ENCODE measurements at regions not wholly inside any gene's neighbourhood (a gene's known extent, or its start where the extent isn't known, plus 50 kb on each side); places are given as distances from the start of the nearest gene placed in this dataset.

GRCh38 chr20:56861590-56861989, 232.5 kb downstream of the TFAP2C start:
- Histone ChIP-seq H3K4me2 (ENCODE audit: low read length) (no peak overlapping the region), H2BK12ac (ENCODE audit: low read length) (no peak overlapping the region)
- no CpG with 5 or more reads among the region's 6 CpGs for WGBS (ENCODE audit: extremely low coverage, insufficient coverage, insufficient read length)

DNA sequence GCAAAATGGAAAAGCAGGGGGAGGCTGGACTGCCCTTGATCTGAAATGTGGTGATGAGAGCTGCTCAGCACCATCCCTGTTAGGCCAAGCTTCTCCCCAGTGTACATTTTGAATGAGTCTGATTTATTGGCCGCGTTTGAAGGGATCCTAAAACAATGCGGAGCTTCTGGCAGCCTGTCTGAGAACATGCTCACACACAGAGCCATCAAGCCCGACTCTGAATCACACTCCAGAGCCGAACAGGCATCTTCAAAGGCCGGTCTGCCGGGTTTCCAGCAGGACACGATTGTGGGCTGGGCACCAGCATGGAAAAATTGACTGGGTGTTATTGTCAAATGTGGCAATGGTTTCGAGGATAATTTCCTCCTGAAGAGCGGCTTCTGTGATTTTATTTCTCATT, 235.9 kb downstream of the TFAP2C start:
- H2BK5ac ChIP-seq (ENCODE audit: low read depth, low read length, poor library complexity), result peak overlapping the region; percentile 4
- H3K18ac ChIP-seq (ENCODE audit: low read length), result no peak overlapping the region
- H3K9ac ChIP-seq (ENCODE audit: low read length), result no peak overlapping the region
- H4K8ac ChIP-seq (ENCODE audit: low read depth, low read length), result no peak overlapping the region
- no peak overlapping the region for H2AFZ ChIP-seq (ENCODE audit: insufficient read depth, low read length, poor library complexity)
- no peak overlapping the region for H2BK120ac ChIP-seq (ENCODE audit: insufficient read depth, low read length, poor library complexity)
- H3K4me1 ChIP-seq (ENCODE audit: control insufficient read depth in 1 of 2, insufficient read depth in 2 of 2, low read length in 2 of 2), result peaks cover 6 to 14% of the 10 kb centered on the region in 2 experiments
- no peak overlapping the region for H3K4me2 ChIP-seq (ENCODE audit: low read length)
- H3K23ac ChIP-seq (ENCODE audit: low read length), result no peak overlapping the region
- DNase-seq, result peak; percentile 35 to 82
- H4K12ac ChIP-seq (ENCODE audit: low read depth, low read length), result no peak overlapping the region
- H3K4ac ChIP-seq (ENCODE audit: low read depth, low read length), result no peak overlapping the region
- peaks cover 2% of the 10 kb centered on the region for H3K79me1 ChIP-seq (ENCODE audit: low read length)
- no peak overlapping the region for H3K4me3 ChIP-seq (ENCODE audit: low read depth, low read length)
- H2AK5ac ChIP-seq (ENCODE audit: low read length), result no peak overlapping the region
- H3K14ac ChIP-seq (ENCODE audit: low read length), result no peak overlapping the region
- no peak overlapping the region for H3K27ac ChIP-seq (ENCODE audit: low read depth, low read length)
- no peaks in the 10 kb centered on the region for H3K79me2 ChIP-seq (ENCODE audit: control insufficient read depth, insufficient read depth, low read length, poor library complexity)
- no peak overlapping the region for H2BK12ac ChIP-seq (ENCODE audit: low read length)
- no peaks in the 10 kb centered on the region for H3K36me3 ChIP-seq (ENCODE audit: control insufficient read depth in 1 of 2, insufficient read depth in 2 of 2, low read length in 2 of 2)
- H3K27me3 ChIP-seq (ENCODE audit: insufficient read depth, low read length), result no peaks in the 10 kb centered on the region
- no peak overlapping the region for H4K91ac ChIP-seq (ENCODE audit: low read depth, low read length)
- H3K9me3 ChIP-seq (ENCODE audit: insufficient read depth, low read depth, low read length), result no peaks in the 10 kb centered on the region
- no CpG with 5 or more reads among the region's 10 CpGs for WGBS (ENCODE audit: extremely low coverage, insufficient coverage, insufficient read length)

More at GRCh38 chr20:56861590-56861989, 232.5 kb downstream of the TFAP2C start:
- Histone ChIP-seq H3K36me3 (ENCODE audit: control insufficient read depth in 1 of 2, insufficient read depth in 2 of 2, low read length in 2 of 2) (no peaks in the 10 kb centered on the region), H4K8ac (ENCODE audit: low read depth, low read length) (no peak overlapping the region), H4K91ac (ENCODE audit: low read depth, low read length) (peak overlapping the region; percentile 22), H3K79me1 (ENCODE audit: low read length) (peaks cover 15% of the 10 kb centered on the region), H4K12ac (ENCODE audit: low read depth, low read length) (no peak overlapping the region), H2AK5ac (ENCODE audit: low read length) (no peak overlapping the region), H2AFZ (ENCODE audit: insufficient read depth, low read length, poor library complexity) (no peak overlapping the region), H3K23ac (ENCODE audit: low read length) (no peak overlapping the region), H2BK5ac (ENCODE audit: low read depth, low read length, poor library complexity) (no peak overlapping the region), H2BK120ac (ENCODE audit: insufficient read depth, low read length, poor library complexity) (peak overlapping the region; percentile 16), H3K27me3 (ENCODE audit: insufficient read depth, low read length) (no peaks in the 10 kb centered on the region), H3K4me1 (ENCODE audit: control insufficient read depth in 1 of 2, insufficient read depth in 2 of 2, low read length in 2 of 2) (peaks cover 18 to 28% of the 10 kb centered on the region in 2 experiments), H3K14ac (ENCODE audit: low read length) (no peak overlapping the region), H3K79me2 (ENCODE audit: control insufficient read depth, insufficient read depth, low read length, poor library complexity) (no peaks in the 10 kb centered on the region), H3K9ac (ENCODE audit: low read length) (no peak overlapping the region), H3K4ac (ENCODE audit: low read depth, low read length) (no peak overlapping the region), H3K27ac (ENCODE audit: low read depth, low read length) (no peak overlapping the region), H3K9me3 (ENCODE audit: insufficient read depth, low read depth, low read length) (no peaks in the 10 kb centered on the region), H3K18ac (ENCODE audit: low read length) (no peak overlapping the region), H3K4me3 (ENCODE audit: low read depth, low read length) (no peak overlapping the region)
- no peak for DNase-seq

DNA sequence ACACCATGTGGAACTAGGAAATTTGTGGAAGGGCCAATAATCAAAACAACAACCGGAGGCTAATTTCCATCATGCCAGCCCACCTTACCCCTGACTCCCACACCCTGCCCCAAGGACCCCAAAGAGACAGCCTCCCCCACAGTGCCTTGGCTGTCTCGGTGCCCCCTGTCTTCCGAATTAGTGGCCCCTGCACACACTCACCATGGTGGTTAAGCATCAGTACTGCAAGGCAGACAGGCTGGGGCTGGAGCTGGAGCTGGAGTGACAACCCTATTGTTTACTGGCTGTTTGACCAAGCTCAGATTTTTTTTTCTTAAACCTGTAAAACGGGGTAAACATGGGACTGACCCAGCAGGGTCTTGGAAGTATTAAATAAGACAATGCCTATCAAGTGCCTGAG, 238.0 kb downstream of the TFAP2C start:
- no peak overlapping the region for H2BK12ac ChIP-seq (ENCODE audit: low read length)
- H2BK120ac ChIP-seq (ENCODE audit: insufficient read depth, low read length, poor library complexity), result no peak overlapping the region
- H4K12ac ChIP-seq (ENCODE audit: low read depth, low read length), result no peak overlapping the region
- H2AFZ ChIP-seq (ENCODE audit: insufficient read depth, low read length, poor library complexity), result no peak overlapping the region
- no CpG with 5 or more reads among the region's 4 CpGs for WGBS (ENCODE audit: extremely low coverage, insufficient coverage, insufficient read length)
- no peaks in the 10 kb centered on the region for H3K79me1 ChIP-seq (ENCODE audit: low read length)
- H3K14ac ChIP-seq (ENCODE audit: low read length), result no peak overlapping the region
- no peak overlapping the region for H4K91ac ChIP-seq (ENCODE audit: low read depth, low read length)
- H3K4me1 ChIP-seq (ENCODE audit: control insufficient read depth in 1 of 2, insufficient read depth in 2 of 2, low read length in 2 of 2), result peaks cover 0 to 12% of the 10 kb centered on the region in 2 experiments
- H3K18ac ChIP-seq (ENCODE audit: low read length), result no peak overlapping the region
- no peak overlapping the region for H3K27ac ChIP-seq (ENCODE audit: low read depth, low read length)
- H3K79me2 ChIP-seq (ENCODE audit: control insufficient read depth, insufficient read depth, low read length, poor library complexity), result no peaks in the 10 kb centered on the region
- no peaks in the 10 kb centered on the region for H3K9me3 ChIP-seq (ENCODE audit: insufficient read depth, low read depth, low read length)
- no peak overlapping the region for H3K4me2 ChIP-seq (ENCODE audit: low read length)
- H3K23ac ChIP-seq (ENCODE audit: low read length), result peak overlapping the region; percentile 83
- no peaks in the 10 kb centered on the region for H3K27me3 ChIP-seq (ENCODE audit: insufficient read depth, low read length)
- H3K36me3 ChIP-seq (ENCODE audit: control insufficient read depth in 1 of 2, insufficient read depth in 2 of 2, low read length in 2 of 2), result no peaks in the 10 kb centered on the region
- no peak overlapping the region for H4K8ac ChIP-seq (ENCODE audit: low read depth, low read length)
- H3K4me3 ChIP-seq (ENCODE audit: low read depth, low read length), result no peak overlapping the region
- DNase-seq, result no peak
- H2AK5ac ChIP-seq (ENCODE audit: low read length), result no peak overlapping the region
- no peak overlapping the region for H3K9ac ChIP-seq (ENCODE audit: low read length)
- no peak overlapping the region for H3K4ac ChIP-seq (ENCODE audit: low read depth, low read length)
- no peak overlapping the region for H2BK5ac ChIP-seq (ENCODE audit: low read depth, low read length, poor library complexity)

- no peak overlapping the region for H3K18ac ChIP-seq (ENCODE audit: low read length)
Observed at GRCh38 chr20:56868746-56869145, 239.6 kb downstream of the TFAP2C start.

More at GRCh38 chr20:56868746-56869145, 239.6 kb downstream of the TFAP2C start:
- Histone ChIP-seq H3K4me1 (ENCODE audit: control insufficient read depth in 1 of 2, insufficient read depth in 2 of 2, low read length in 2 of 2) (peaks cover 1 to 20% of the 10 kb centered on the region in 2 experiments), H3K79me1 (ENCODE audit: low read length) (peaks cover 8% of the 10 kb centered on the region), H2BK12ac (ENCODE audit: low read length) (no peak overlapping the region), H3K14ac (ENCODE audit: low read length) (no peak overlapping the region), H3K79me2 (ENCODE audit: control insufficient read depth, insufficient read depth, low read length, poor library complexity) (no peaks in the 10 kb centered on the region), H2AK5ac (ENCODE audit: low read length) (no peak overlapping the region), H3K9ac (ENCODE audit: low read length) (no peak overlapping the region), H2AFZ (ENCODE audit: insufficient read depth, low read length, poor library complexity) (no peak overlapping the region), H4K12ac (ENCODE audit: low read depth, low read length) (no peak overlapping the region), H3K27ac (ENCODE audit: low read depth, low read length) (no peak overlapping the region), H3K9me3 (ENCODE audit: insufficient read depth, low read depth, low read length) (no peaks in the 10 kb centered on the region), H3K36me3 (ENCODE audit: control insufficient read depth in 1 of 2, insufficient read depth in 2 of 2, low read length in 2 of 2) (no peaks in the 10 kb centered on the region), H3K27me3 (ENCODE audit: insufficient read depth, low read length) (no peaks in the 10 kb centered on the region), H3K4me2 (ENCODE audit: low read length) (no peak overlapping the region), H4K91ac (ENCODE audit: low read depth, low read length) (no peak overlapping the region), H3K4me3 (ENCODE audit: low read depth, low read length) (no peak overlapping the region), H2BK5ac (ENCODE audit: low read depth, low read length, poor library complexity) (no peak overlapping the region), H3K4ac (ENCODE audit: low read depth, low read length) (no peak overlapping the region), H2BK120ac (ENCODE audit: insufficient read depth, low read length, poor library complexity) (no peak overlapping the region), H3K23ac (ENCODE audit: low read length) (no peak overlapping the region), H4K8ac (ENCODE audit: low read depth, low read length) (no peak overlapping the region)
- DNase-seq, result no peak
- WGBS (ENCODE audit: extremely low coverage, insufficient coverage, insufficient read length), result no CpG with 5 or more reads among the region's 4 CpGs
